K562 (cell line): ENCODE measurements at regions not wholly inside any gene's neighbourhood (a gene's known extent, or its start where the extent isn't known, plus 50 kb on each side); places are given as distances from the start of the nearest gene placed in this dataset.

Experiments used
- ATAC-seq: fragments of 200-7000 bp; cut with Tn5 transposase; 3 replicates; pipeline ENCODE4 v1.9.1; 2020; ENCODE audit warnings: moderate library complexity
- BruUV-seq: library from RNA; stranded (reverse); fragments of 400-500 nt; replicated peaks from 2 replicates; lab custom pipeline; 2021; lab: Mats Ljungman, UMichigan
- CTCF ChIA-PET: fragments of 300-600 bp; formaldehyde crosslinking; extraction: SDS; loops from one replicate; lab custom pipeline; 2021; ENCODE audit warnings: low intra/inter-chr PET ratio; lab: Yijun Ruan, JAX
- POLR2A ChIA-PET: fragments of 300-600, 350-650 bp; sonication (Branson Sonifier 250); formaldehyde crosslinking; extraction: SDS; loops from one replicate; lab custom pipeline; 2021; ENCODE audit warnings: antibody characterized with exemption, inconsistent platforms; lab: Yijun Ruan, JAX
- DNase-seq, 4 experiments: peaks; one replicate each; pipeline versions ENCODE4 v3.0.0 to v3.0.0-alpha.2; 2011 to 2018; ENCODE audit warnings: low spot score in 3 of 4, mixed read lengths in 3 of 4; ENCODE audit errors: extremely low read depth in 1 of 4
- FAIRE-seq: peaks from 2 replicates; lab custom pipeline; 2011; peaks lifted over from hg19 to GRCh38; lab: Jason Lieb, UNC
- H2AFZ ChIP-seq: 2 replicates; pipeline ENCODE4 v1.6.0; 2011; ENCODE audit warnings: low read depth, low read length, control low read depth, inconsistent platforms
- H3K27ac ChIP-seq: fragments of 200-600 bp; 3 replicates; pipeline ENCODE4 v1.8.0; 2011; ENCODE audit warnings: low read depth, mild to moderate bottlenecking, control low read depth, inconsistent platforms, low read length, moderate library complexity, mixed read lengths; ENCODE audit errors: extremely low read depth
- H3K27me3 ChIP-seq, 2 experiments: fragments of 300-600 bp in 1 of 2; 2 replicates in 1 of 2; 3 replicates in 1 of 2; pipeline versions ENCODE4 v1.6.0 to v1.8.0; 2011; ENCODE audit warnings: inconsistent platforms in 2 of 2, low read length in 2 of 2, mild to moderate bottlenecking in 1 of 2, mixed read lengths in 1 of 2, moderate library complexity in 1 of 2; ENCODE audit not compliant: control insufficient read depth in 2 of 2, insufficient read depth in 2 of 2
- H3K36me3 ChIP-seq: fragments of 300-600 bp; 3 replicates; pipeline ENCODE4 v1.8.0; 2011; ENCODE audit warnings: mild to moderate bottlenecking, low read length, inconsistent platforms; ENCODE audit not compliant: control insufficient read depth, insufficient read depth
- H3K4me1 ChIP-seq, 2 experiments: fragments of 200-600 bp in 1 of 2; replicated peaks in 1 of 2; 2 replicates in 1 of 2; 3 replicates in 1 of 2; pipeline versions ENCODE4 v1.5.1 to v1.8.0; 2011; ENCODE audit warnings: inconsistent platforms in 2 of 2, low read length in 2 of 2, mild to moderate bottlenecking in 1 of 2, mixed read lengths in 1 of 2, moderate library complexity in 1 of 2; ENCODE audit not compliant: control insufficient read depth in 2 of 2, insufficient read depth in 2 of 2
- H3K4me2 ChIP-seq: 2 replicates; pipeline ENCODE4 v1.6.1; 2011; ENCODE audit warnings: low read length, control low read depth, inconsistent platforms, mixed read lengths; ENCODE audit not compliant: insufficient read depth
- H3K4me3 ChIP-seq: fragments of 200-600 bp; sonication (generic), shearing (Covaris generic); 2 replicates; pipeline ENCODE4 v1.5.1; 2016; ENCODE audit warnings: control low read depth, inconsistent platforms
- H3K79me2 ChIP-seq: fragments of 200-600 bp; 3 replicates; pipeline ENCODE4 v1.8.0; 2011; ENCODE audit warnings: low read length, inconsistent platforms; ENCODE audit not compliant: control insufficient read depth, insufficient read depth
- H3K9ac ChIP-seq, 2 experiments: 2 replicates each; pipeline versions ENCODE4 v1.6.0 to v1.6.1; 2011; ENCODE audit warnings: low read depth in 2 of 2, low read length in 2 of 2, control low read depth in 1 of 2, inconsistent platforms in 1 of 2, mild to moderate bottlenecking in 1 of 2, mixed read lengths in 1 of 2; ENCODE audit not compliant: insufficient read depth in 1 of 2
- H3K9me1 ChIP-seq: one replicate; pipeline ENCODE4 v1.6.0; 2011; ENCODE audit warnings: inconsistent platforms, mild to moderate bottlenecking, low read length, moderate library complexity; ENCODE audit not compliant: control insufficient read depth, insufficient read depth
- H3K9me3 ChIP-seq: replicated peaks from 2 replicates; pipeline ENCODE4 v1.5.1; 2011; ENCODE audit warnings: low read depth, low read length, inconsistent platforms; ENCODE audit not compliant: control insufficient read depth, insufficient read depth
- H4K20me1 ChIP-seq: replicated peaks from 2 replicates; pipeline ENCODE4 v1.6.1; 2011; ENCODE audit warnings: low read length, inconsistent platforms, mixed read lengths; ENCODE audit not compliant: control insufficient read depth, insufficient read depth
- CREM ChIP-seq: IDR thresholded peaks from 2 replicates; pipeline ENCODE4 v1.6.1; 2014; ENCODE audit warnings: antibody characterized with exemption, low read depth
- POLR2G ChIP-seq: fragments of 200-400 bp; formaldehyde crosslinking; IDR thresholded peaks from 2 replicates; pipeline ENCODE4 v1.6.1; 2017; ENCODE audit warnings: low read depth, mild to moderate bottlenecking, antibody characterized with exemption, low read length, moderate library complexity
- RNF2 ChIP-seq: sonication (generic); IDR thresholded peaks from 2 replicates; pipeline ENCODE4 v1.6.1; 2016
- WGBS: fragments of 100-300 bp; shearing (Covaris generic); methylation state at CpG from one replicate; pipeline ENCODE4 v1.1.6; 2016; ENCODE audit warnings: low coverage, mixed read lengths; ENCODE audit not compliant: insufficient coverage; ENCODE audit errors: missing lambda C conversion rate; 5-methylcytosine and 5-hydroxymethylcytosine counted together
- in situ Hi-C: fragments of 300-500 bp; cut with MboI; formaldehyde crosslinking; loops from 4 replicates; pipeline ENCODE4 v1.15.0; 2018; ENCODE audit warnings: inconsistent platforms, mixed read lengths
- intact Hi-C: fragments of 100-400 bp; cut with micrococcal nuclease; formaldehyde crosslinking; loops from 2 replicates; pipeline ENCODE4 v1.14.2; 2022
- TF ChIP-seq, protein P1 (sequence below): fragments of 250-450 bp; sonication (Bioruptor Pico); IDR thresholded peaks from 2 replicates; pipeline ENCODE4 v1.8.0; 2022; ENCODE audit warnings: inconsistent platforms, mild to moderate bottlenecking, moderate library complexity, borderline replicate concordance

DNA sequence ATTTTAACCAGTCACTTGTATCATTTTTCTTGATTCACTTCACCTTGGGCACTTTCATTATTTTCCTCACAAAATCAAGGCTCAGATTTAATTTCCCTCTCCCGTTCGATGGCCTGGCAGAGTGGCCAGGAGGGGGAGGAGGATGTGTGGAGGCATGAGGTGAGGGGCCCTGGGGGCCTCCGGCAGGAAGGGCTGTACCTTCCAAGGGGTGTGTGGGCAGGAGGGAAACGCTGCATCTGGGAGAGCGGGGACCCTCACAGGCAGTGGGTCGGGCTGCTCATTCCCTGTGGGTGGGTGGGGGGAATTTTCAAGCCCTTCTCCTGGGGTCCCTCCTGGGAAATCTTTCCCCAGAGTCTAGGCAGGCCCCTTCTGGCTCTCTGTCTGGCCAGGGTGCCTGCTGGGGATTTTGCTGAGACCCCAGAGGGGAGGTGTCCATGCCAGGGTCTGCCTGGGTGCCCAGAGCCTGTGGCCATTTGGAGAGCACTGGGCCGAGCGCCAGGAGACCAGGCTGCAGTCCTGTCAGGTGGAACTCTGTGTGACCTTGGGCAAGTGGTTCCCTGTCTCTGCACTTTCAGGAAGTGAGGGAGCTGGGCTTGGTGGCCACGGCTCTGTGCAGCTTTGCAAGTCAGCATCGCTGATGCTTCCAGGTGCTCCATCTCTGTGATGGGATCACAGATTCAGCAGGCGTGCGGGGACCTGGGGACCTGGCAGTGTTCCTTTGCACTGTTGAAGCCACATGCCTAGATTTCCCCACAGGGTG lies 81.9 kb upstream of the C1orf174 start:
- H3K4me2 ChIP-seq = no peak overlapping the region
- H3K27me3 ChIP-seq = peaks cover 0 to 38% of the 10 kb centered on the region in 2 experiments; a peak in 4 of 5 replicates
- H4K20me1 ChIP-seq = no peaks in the 10 kb centered on the region; the same call in 1 of the 2 replicates
- H3K79me2 ChIP-seq = peaks cover 16% of the 10 kb centered on the region
- peaks cover 4% of the 10 kb centered on the region for H3K9me1 ChIP-seq
- peaks cover 6% of the 10 kb centered on the region; the same call in 2 of the 3 replicates for H3K36me3 ChIP-seq
- DNase-seq = no peak
- in situ Hi-C loops (no loop called here), intact Hi-C loops (no loop called here)
- no peak overlapping the region for H3K4me3 ChIP-seq
- no peak for TF ChIP-seq CREM
- 0 out of 2 replicates have a peak, but pooled peaks have one; percentile 31 for TF ChIP-seq POLR2G
- no peaks in the 10 kb centered on the region for H3K9me3 ChIP-seq
- H3K27ac ChIP-seq = no peak overlapping the region
- BruUV-seq = no TSS peak
- ATAC-seq = no peak
- FAIRE-seq = no peak
- WGBS = 8% methylated on average over 12 of the region's 12 CpGs
- peak overlapping the region in 1 of 2 experiments; percentile 27; a peak in 1 of 4 replicates for H3K9ac ChIP-seq
- H2AFZ ChIP-seq = no peak overlapping the region
- POLR2A ChIA-PET = no interaction called here
- H3K4me1 ChIP-seq = peaks cover 0 to 22% of the 10 kb centered on the region in 2 experiments; a peak in 3 of 5 replicates
- CTCF ChIA-PET = no interaction called here

DNA sequence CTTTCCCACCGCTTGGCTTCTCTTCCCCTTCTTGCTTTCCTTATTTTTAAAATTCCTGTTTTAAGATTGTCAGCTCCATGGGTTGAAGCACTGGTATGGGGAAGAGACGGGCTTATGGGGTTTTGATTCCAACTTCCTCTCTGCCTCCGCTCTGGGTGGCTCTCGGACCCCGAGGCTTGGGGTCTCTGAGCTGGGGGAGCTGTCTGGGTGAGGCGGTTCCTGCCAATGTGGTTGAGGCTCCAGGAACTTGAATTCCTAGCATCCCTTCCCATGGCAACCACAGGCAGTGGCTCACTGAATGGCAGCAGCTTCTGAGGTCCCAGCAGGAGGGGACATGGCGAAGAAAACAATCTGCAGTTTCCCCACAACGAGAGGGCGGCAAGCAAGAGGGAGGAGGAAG lies 83.1 kb upstream of the C1orf174 start:
- H3K9me3 ChIP-seq = no peaks in the 10 kb centered on the region
- no peak overlapping the region for H3K9ac ChIP-seq
- H3K9me1 ChIP-seq = peaks cover 4% of the 10 kb centered on the region
- ATAC-seq (no peak), FAIRE-seq (no peak), DNase-seq (no peak)
- peaks cover 6% of the 10 kb centered on the region; the same call in 2 of the 3 replicates for H3K36me3 ChIP-seq
- BruUV-seq = no TSS peak
- TF ChIP-seq, protein P1, sequence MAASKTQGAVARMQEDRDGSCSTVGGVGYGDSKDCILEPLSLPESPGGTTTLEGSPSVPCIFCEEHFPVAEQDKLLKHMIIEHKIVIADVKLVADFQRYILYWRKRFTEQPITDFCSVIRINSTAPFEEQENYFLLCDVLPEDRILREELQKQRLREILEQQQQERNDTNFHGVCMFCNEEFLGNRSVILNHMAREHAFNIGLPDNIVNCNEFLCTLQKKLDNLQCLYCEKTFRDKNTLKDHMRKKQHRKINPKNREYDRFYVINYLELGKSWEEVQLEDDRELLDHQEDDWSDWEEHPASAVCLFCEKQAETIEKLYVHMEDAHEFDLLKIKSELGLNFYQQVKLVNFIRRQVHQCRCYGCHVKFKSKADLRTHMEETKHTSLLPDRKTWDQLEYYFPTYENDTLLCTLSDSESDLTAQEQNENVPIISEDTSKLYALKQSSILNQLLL = no peak
- TF ChIP-seq RNF2 = no peak
- TF ChIP-seq, all 486 proteins: peak for 0
- Histone ChIP-seq H3K4me1 (peaks cover 0 to 9% of the 10 kb centered on the region in 2 experiments; a peak in 2 of 5 replicates), H3K4me3 (no peak overlapping the region), H3K27me3 (peaks cover 0 to 35% of the 10 kb centered on the region in 2 experiments; a peak in 3 of 5 replicates), H3K4me2 (no peak overlapping the region), H4K20me1 (no peaks in the 10 kb centered on the region; the same call in 1 of the 2 replicates), H3K79me2 (peaks cover 4% of the 10 kb centered on the region; the same call in 1 of the 3 replicates), H2AFZ (no peak overlapping the region), H3K27ac (no peak overlapping the region)
- 18% methylated on average over 7 of the region's 9 CpGs for WGBS
- in situ Hi-C loops (no loop called here), intact Hi-C loops (no loop called here)
- ChIA-PET POLR2A (interaction anchor here (1.6 kb wide), 1 partner anchor 50 kb away, joined by 5 read pairs; no protein-coding TSS in a partner anchor), CTCF (no interaction called here)
